RCC 7860 (cell line): ENCODE measurements at regions not wholly inside any gene's neighbourhood (a gene's known extent, or its start where the extent isn't known, plus 50 kb on each side); places are given as distances from the start of the nearest gene placed in this dataset.

Experiments
- DNase-seq: peaks from one replicate; pipeline ENCODE4 v3.0.0-alpha.2; 2015; ENCODE audit warnings: low spot score
- FAIRE-seq: peaks from 2 replicates; lab custom pipeline; 2012; peaks lifted over from hg19 to GRCh38; lab: Jason Lieb, UNC

DNA sequence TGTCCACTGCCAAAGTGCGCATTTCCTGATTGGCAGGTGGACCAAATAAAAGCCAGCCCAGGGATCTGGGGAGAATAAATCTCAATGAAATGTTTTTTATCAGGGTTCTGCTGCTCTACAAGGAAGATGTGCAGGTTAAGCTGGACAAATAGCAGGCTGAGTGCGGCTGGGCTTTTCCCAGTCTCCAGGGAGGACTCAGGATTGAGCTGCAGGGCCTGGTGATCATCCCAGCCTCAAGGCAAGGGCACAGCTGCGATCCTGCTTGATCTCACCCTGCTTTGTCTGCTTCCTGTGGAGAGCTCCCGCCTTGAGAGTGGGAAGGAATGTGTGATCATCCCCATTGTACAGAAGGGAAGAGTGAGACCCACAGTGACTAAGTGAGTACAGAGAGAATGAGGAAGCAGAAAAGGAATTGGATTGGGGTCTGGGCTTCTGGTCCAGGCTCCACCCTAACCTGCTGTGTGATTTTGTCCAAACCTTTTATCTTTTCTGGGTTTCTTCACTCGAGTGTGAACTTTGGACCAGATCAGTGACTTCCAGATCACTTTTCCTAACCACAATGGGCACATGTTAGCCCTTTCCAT lies 75.3 kb upstream of the CRHR1 start:
- FAIRE-seq (no peak), DNase-seq (no peak)

DNA sequence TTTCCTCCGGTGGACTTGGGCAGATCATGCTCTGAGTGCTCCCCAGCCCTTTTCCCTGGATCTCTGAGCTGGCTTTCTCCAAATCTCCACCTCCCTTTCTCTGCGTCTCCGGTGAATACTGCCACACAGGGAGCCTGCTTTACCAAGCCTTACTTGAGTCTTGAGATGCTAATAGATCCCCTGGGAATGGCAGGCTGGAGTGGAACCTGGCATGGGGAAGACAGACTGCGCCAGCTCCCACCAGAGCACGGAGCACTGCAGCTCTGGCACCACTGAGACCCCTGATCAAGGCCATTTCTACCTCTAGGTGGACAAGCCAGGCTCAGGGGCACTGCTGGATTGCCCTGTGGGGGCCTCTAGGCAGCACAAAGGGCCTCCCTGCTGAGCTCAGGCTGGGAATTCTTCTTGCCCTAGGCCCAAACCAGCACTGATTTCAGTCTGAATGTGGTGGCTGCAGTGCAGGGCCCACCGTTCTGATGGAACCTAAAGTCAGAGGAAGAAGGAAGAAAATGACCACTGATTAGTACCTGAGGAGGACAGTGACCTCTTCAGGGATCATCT lies 74.3 kb upstream of the CRHR1 start:
- DNase-seq (no peak), FAIRE-seq (no peak)

DNA sequence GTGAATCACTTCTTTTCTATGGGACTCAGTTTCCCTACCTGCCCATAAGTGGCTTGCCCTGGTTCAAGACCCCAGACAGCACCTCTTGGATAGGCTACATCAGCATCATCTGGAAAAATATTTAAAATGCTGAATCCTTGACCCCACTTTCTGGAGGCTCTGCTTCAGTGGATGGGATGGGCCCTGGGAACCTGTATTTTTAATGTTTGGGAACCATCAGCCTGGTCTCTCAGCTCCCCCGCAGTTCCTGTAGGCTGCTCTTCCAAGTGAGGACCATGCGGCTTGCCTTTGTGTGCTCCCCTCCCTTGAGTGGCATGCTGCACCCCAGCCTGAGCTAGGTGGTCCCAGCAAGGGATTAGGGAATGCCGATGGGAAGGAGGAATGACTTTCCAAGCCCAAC lies 68.3 kb upstream of the CRHR1 start:
- FAIRE-seq (no peak), DNase-seq (no peak)

DNA sequence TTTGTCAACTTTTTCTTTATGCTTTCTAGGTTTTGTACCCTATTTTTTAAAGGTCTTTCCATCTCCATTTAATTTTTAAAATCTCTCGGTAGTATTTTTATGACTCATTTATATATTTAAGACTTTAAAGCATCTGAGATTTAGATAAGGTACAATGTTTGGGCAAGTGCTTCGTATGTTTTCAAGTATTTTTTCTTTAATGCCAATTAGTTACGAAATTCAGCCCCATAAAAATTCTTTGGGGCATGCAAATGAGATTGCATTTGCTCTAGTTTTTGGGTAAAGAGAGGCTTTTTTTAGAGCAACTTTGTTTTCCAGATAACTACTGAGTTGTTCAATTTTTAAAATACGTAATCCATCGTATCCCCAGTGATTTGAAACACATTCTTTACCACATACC lies 65.3 kb upstream of the CRHR1 start:
- no peak for DNase-seq
- FAIRE-seq, result no peak

DNA sequence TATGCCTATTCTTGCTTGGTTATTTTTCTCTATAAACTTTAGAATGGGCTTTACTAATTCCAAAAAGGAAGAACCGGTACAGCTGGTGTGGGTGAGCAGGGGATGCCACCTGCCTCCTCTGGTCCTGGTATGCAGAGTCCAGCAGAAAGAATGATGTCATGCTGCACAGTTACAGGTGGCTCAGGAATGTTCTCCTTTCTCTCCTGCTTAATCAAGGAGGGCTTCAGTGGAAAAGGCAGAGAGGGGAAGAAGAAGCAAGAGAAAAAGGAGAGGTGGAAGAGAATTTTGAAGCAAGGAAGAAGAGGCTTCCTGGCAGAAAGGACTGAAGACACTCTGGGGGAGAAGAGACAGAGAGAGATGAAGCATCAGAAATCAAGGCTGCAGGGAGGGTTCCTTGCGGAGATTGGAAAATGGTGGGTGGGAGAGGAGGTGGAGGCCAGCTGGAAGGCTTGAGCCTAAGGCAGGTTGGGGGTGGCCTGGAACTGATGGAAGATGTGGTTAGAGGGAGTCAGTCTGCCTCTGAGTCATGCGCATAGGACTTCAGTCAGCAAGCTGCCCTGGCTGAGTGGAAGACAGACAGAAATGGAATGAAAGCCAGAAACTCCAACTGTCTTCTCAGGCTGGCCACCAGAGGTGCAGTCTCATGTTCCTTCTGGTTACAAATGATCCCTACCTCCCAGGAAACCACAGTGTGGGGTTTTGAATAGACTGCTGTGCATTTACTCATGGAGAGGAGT lies 64.6 kb upstream of the CRHR1 start:
- FAIRE-seq (peak; percentile 59), DNase-seq (peak; percentile 51)

DNA sequence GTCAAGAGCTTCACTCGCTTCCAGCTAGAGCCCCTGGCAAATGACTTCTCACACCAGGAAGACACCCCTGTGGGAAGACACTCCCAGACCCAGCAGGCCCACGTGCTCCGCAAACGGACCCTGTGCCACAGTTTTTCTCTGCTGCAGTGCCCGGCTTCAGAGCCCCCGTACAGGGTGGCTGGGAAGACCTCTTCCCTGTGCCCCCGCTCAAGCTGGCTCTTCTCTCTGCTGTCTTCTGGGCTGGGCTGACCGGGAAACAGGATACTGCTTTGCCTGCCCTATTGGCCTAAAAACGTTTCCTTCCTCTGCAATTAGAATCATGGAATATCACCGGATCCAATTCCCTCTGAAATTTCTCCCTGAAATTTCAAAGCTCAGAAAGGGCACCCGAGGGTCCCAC lies 63.7 kb upstream of the CRHR1 start:
- FAIRE-seq, result no peak
- no peak for DNase-seq

DNA sequence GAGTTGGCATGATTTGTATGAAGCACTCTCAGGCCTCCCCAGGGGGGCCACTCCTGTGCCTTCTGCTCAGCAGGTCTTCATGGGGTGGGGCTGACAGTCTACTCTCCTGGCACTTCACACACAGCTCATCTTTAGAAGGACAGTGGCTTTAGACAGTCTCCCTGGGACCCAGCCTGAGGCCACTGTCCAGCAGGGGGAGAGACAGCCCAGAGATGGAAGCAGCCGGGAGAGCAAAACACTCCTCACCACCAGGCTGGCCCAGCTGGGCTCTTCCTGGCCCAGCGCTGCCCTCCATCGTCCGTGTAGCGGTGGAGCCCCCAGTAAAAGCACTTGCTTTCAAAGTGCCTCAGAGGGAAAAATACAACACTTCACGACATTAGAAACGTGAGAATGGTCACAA lies 62.0 kb upstream of the CRHR1 start:
- FAIRE-seq (no peak), DNase-seq (no peak)

DNA sequence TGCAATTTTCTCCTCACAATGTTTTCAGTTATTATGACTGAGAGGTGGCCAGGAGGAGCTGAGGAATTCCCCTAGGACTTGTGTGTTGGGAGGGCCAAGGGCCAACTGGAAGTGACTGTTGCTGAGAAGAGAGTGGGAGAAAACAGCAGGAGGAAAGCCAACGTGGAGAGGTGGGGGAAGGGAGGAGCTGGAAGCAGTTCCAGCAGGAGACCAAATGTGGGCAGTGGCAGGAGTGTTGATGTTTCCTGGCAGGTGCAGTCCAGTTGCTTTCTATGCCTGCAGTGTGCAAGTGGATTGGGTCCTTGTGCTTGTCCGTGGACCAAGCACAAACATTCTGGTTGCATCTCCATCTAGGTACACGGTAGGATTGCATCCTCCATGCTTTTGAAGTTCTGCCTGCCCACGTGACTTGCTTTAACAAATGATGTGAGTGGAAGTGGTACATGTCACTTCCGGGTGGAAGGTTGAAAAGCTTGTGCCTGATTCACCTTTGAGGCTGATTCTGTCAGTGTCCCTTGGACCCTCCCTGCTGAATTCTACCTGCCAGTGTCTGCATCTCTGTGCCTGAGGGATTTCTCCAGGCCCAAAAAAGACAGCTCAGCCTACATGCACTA lies 54.7 kb upstream of the CRHR1 start:
- FAIRE-seq (no peak), DNase-seq (no peak)

DNA sequence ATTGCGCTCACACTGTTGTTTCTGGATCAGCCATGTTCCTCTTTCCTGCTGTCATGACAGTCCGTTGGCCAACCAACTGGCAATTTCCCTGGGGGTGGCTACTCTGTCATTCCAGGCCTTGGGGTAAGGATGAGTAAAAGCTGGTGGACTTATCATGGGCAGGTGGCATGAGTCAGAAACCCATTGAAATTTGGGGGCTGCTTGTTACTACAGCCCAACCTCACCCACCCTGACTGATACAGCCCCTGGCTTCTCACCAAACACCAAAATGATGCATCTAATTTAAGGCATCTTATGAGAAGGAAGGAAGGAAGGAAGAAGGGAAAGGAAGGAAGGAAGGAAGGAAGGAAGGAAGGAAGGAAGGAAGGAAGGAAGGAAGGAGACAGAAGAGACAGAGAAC lies 53.9 kb upstream of the CRHR1 start:
- FAIRE-seq, result no peak

DNA sequence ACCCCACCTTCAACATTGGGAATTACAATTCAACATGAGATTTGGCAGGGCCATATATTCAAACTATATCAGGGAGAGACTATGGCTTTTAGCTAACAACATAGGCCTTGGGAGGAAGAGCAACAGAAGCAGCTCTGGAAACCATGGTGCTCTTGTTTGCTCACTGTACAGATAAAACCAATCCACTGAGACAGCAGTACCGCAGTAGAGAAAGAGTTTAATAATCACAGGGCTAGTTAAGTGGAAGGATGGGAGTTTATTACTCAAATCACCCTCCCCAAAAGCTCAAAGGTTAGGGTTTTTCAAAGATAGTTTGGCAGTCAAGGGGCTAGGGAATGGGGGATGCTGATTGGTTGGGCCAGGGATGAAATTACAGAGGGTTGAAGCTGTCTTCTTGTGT lies 52.7 kb upstream of the CRHR1 start:
- FAIRE-seq, result no peak

More for the DNA sequence above, 53.9 kb upstream of the CRHR1 start:
- no peak for DNase-seq

DNA sequence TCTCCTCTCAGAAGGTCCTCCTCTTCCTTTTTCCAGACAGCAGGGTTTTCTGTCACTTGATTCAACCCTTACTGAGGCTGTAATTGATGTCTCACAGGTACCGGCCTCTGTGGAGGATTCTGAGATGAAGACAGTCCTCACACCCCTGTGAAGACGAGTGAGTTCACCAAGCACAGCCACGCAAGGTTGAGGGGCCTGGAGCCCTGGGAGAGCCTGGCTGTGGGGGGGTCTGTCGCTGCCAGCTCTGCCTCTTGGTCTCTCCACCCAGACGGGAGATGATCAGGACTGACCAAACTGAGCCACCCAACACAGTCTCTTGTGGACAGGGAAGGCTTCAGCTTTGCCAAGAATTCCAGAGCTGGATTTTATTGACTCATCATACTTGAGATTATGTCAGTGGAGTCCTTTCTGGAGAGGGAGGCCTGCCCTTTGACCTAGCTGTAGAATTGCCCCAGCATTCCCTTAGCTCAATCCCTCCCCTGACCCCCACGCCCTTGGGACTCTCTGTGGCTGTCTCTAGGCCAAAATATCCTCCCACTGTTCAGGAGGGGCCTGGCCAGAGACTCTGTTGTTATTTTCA lies 51.1 kb upstream of the CRHR1 start:
- DNase-seq (no peak), FAIRE-seq (no peak)

More for the DNA sequence above, 52.7 kb upstream of the CRHR1 start:
- no peak for DNase-seq

DNA sequence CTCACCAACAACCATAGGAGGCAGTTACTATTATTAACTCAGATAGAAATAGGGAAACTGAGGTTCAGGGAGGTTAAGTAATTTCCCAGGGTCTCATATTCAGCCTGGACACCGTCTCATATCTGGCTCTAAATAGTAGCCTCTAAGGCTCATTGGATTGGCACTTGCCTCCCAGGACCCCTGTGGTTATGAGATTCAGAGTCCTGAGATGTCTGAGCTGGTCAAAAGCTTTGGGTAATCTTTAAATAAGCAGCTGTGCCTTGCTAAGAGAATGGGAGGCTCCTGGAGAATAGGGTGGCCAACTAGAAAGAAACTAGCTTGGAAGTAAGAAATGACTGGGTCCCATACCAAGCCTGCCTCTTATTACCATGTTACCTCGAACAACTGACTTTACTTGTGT lies 50.3 kb upstream of the CRHR1 start:
- DNase-seq (no peak), FAIRE-seq (no peak)
